Retina (tissue), 1 donor: ENCODE measurements at regions not wholly inside any gene's neighbourhood (a gene's known extent, or its start where the extent isn't known, plus 50 kb on each side); places are given as distances from the start of the nearest gene placed in this dataset.
"Not testable (repeated sequence)": the region's sequence is repeated elsewhere in the genome, so short reads cannot be mapped to it uniquely, and the experiment has no call there.

Experiments
- DNase-seq: peaks from one replicate; pipeline ENCODE4 v3.0.0-alpha.2; 2016

DNA sequence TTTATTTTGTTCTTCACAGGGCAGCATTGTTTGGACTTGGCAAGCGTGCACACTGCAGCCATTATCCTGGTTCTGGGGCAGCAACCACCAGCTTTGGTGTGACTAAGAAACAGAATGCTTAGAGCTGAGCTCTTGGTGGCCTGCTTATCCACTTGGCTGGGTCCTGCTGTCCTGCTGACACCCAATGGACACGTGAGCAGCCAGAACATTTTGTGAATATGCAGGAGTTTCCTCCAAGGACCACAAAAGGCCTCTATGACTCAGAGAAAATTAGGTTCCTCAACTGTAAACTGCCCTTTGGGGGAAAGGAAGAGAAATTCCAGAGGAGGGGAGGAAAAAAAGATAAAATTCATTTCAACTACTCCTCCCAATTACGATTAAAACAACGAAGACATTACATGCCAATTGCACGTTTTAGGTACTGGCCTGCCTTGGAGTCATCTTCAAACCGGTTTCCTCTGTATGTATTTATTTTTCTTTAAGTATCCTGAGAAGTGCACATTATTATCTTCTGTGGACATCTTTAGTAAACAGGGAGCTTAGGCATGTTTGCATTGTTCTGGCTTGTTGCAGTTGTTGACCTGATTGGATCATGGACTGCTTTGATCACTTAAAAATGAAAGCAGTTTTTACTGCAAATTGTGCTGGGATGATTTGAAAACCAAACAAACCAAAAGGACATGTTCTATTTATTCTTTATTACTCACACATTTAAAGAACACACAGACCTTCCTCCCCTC, 82.3 kb upstream of the TLE4 start:
- DNase-seq, result no peak

DNA sequence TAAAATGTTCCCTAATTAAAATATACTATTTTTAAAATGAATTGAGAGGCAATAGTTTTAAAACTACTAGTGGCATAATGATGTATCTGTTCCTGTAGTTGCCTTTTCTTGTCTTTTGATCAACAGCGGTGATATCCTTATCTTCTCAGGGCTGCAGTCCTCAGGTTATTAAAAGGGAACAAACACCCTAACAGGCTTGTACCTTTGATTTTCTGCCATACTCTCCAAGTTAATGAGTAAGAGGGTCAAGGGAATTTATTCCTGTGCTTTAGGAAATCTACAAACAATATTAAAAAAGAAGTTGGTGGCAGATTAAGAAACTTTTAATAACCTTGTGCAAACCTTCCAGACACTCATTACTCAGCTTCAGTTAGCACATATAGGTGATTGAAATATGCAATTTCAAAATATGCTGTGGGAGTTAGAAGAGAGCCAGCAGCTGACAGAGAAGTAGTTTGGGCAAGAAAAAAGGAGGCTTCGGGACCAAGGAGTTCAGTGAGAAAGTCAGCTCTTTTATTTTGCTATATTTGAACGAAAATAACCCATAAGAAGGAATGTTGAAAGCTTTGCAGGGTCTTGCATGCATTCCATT, 81.0 kb upstream of the TLE4 start:
- DNase-seq, result no peak

DNA sequence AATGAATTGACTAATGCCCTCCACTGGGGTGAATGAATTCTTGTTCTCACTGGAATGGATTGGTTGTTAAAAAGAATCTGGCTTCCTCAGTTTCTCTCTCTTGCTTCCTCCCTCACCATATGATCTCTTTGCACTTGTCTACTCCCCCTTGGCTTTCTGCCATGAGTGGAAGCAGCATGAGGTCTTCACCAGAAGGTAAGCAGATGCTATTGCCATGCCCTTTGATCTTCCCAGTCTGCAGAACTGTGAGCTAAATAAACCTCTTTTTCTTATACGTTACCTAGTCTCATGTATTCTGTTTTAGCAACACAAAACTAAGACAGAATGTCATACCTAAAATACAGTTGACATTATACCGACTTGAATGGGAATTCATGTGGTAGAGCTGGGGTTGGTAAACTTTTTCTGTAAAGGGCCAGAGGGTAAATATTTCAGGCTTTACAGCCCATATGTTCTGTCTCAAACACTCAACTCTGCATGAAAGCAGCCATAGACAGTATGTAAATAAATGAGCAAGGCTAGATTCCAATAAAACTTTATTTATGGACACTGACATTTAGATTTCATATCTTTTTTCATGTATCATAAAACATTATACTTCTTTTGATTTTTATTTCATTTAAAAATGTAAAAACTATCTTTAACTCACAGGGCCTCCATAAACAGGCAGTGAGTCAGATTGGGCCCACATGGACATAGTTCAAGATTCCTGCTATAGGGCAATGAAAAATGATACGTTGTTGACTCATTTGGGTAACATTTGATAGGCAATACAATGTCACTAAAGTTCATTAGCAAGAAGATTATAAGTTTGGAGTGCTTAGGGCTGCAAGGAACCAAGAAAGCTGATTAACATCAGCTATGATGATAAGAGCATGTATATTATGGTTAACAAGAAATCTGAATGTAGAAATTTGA, 79.4 kb upstream of the TLE4 start:
- DNase-seq, result no peak

DNA sequence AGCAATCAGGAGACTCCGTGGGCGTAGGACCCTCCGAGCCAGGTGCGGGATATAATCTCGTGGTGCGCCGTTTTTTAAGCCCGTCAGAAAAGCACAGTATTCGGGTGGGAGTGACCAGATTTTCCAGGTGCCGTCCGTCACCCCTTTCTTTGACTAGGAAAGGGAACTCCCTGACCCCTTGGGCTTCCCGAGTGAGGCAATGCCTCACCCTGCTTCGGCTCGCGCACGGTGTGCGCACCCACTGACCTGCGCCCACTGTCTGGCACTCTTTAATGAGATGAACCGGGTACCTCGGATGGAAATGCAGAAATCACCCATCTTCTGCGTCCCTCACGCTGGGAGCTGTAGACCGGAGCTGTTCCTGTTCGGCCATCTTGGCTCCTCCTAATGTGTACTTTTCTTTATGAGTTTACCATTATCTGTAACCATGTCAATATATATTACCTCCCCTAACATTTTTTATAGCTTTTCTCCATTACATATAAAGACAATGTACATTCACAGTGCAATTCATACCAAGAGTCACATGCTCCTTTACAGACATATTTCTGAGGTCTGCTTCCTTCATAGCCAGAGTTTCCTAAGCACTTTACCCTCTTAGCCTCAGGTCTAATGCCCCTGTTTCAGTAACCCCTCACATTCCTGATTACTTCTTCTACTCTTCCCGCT, 71.4 kb upstream of the TLE4 start:
- DNase-seq, result not testable (repeated sequence)

DNA sequence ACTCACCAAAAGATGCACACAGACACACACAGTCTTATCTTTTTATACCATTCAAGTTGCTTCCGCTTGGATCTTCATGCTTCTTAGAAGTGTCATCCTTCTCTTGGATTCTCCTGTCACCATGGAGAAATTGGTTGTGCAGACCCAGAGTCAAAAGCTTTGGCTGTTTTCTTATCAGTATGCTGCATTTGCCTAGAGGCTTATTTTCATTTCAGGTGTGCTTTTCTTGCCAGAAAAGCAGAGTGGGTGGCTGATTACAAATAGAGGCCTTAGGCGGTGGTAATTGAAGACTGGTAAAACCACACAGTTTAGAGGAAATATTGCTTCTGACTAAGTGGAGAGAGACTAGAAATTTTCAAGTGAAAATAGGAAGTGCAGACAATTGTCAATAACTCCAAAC, 70.2 kb upstream of the TLE4 start:
- DNase-seq, result no peak

DNA sequence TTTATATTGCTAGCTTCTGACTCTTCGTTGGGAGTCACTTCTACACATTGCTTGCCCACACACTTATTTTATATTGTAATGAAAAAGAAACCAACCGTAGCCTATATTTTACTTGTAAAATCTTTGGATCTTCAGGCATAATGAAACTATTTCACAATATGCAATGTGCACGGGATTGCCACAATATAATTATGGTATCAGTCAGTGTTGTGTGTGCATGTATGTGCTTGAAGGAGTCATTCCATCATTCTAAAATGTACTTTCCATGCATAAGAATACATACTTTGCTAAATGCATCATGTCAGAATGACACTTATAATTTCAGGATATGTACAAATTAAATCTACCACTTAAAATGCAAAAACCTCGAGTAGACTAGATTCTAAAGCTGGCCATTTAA, 64.0 kb upstream of the TLE4 start:
- no peak for DNase-seq

DNA sequence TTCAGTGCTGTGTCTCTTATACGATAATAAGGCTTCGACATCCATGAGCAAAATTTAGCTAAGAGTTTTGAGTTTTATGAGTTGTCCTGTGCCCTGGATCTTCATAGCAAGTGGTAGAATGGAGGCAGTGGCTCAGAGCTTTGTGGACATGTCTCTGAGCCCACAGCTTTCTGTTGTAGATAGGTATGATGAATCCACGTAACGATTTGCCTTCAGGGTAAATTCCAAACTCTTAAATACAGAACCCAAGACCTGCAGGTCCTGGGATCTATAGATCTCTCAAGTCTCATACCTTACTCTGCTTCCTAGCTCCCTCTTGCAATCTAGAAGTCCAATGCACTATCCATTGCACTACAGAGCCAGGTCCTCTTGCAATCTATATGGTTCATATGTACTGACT, 59.5 kb upstream of the TLE4 start:
- DNase-seq, result no peak
